Lower lobe of right lung (tissue), 2 donors: ENCODE measurements at regions not wholly inside any gene's neighbourhood (a gene's known extent, or its start where the extent isn't known, plus 50 kb on each side); places are given as distances from the start of the nearest gene placed in this dataset.

Experiments
- ATAC-seq, 2 donors: fragments of 200-7000 bp; cut with Tn5 transposase; one replicate each; pipeline ENCODE4 v1.9.1; 2020 to 2022; ENCODE audit warnings: mild to moderate bottlenecking in 2 of 2, moderate library complexity in 2 of 2
- DNase-seq: peaks from one replicate; pipeline ENCODE4 v3.0.0-alpha.2; 2020
- H3K27ac ChIP-seq: fragments of 200-600 bp; one replicate; pipeline ENCODE4 v1.8.0; 2022
- H3K27me3 ChIP-seq: fragments of 200-600 bp; one replicate; pipeline ENCODE4 v1.8.0; 2022; ENCODE audit warnings: low read depth
- H3K36me3 ChIP-seq: fragments of 200-600 bp; one replicate; pipeline ENCODE4 v1.8.0; 2022; ENCODE audit warnings: mild to moderate bottlenecking
- H3K4me1 ChIP-seq: fragments of 200-600 bp; one replicate; pipeline ENCODE4 v1.8.0; 2022
- H3K4me3 ChIP-seq: fragments of 200-600 bp; one replicate; pipeline ENCODE4 v1.8.0; 2022; ENCODE audit warnings: mild to moderate bottlenecking
- H3K9me3 ChIP-seq: fragments of 200-600 bp; one replicate; pipeline ENCODE4 v1.8.0; 2022
- intact Hi-C: fragments of 100-400 bp; cut with DNase I; formaldehyde crosslinking; loops from one replicate; pipeline ENCODE4 v1.11.0; 2022
- TF ChIP-seq, protein P1 (sequence below): fragments of 200-600 bp; IDR thresholded peaks from one replicate; pipeline ENCODE4 v1.8.0; 2022; ENCODE audit warnings: antibody characterized with exemption, mild to moderate bottlenecking
- donor health status: DM: no; HTN: yes; CAD: no; lungs with severe emphysema.

DNA sequence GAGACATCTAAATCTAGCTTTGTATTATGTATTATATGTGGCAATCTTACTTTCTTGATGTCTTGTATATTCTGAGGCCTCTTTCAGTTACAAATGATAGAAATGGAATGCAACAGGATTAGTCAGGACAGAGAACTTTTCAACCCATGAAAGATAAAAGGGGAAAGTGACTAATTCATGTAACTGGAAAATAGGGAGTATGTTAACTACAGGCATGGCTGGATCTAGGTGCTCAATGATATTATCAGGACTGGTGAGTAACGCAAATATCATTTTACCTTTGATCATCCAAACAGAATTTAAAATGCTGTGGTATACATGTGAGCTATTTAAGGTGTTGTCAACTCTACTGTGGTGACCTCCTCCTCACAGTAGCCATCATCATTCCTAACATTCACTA, 215.7 kb upstream of the GLRA1 start:
- H3K9me3 ChIP-seq: no peaks in the 10 kb centered on the region
- no peaks in the 10 kb centered on the region for H3K27me3 ChIP-seq
- TF ChIP-seq, protein P1, sequence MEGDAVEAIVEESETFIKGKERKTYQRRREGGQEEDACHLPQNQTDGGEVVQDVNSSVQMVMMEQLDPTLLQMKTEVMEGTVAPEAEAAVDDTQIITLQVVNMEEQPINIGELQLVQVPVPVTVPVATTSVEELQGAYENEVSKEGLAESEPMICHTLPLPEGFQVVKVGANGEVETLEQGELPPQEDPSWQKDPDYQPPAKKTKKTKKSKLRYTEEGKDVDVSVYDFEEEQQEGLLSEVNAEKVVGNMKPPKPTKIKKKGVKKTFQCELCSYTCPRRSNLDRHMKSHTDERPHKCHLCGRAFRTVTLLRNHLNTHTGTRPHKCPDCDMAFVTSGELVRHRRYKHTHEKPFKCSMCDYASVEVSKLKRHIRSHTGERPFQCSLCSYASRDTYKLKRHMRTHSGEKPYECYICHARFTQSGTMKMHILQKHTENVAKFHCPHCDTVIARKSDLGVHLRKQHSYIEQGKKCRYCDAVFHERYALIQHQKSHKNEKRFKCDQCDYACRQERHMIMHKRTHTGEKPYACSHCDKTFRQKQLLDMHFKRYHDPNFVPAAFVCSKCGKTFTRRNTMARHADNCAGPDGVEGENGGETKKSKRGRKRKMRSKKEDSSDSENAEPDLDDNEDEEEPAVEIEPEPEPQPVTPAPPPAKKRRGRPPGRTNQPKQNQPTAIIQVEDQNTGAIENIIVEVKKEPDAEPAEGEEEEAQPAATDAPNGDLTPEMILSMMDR: no peak
- DNase-seq (no peak), ATAC-seq (no peak)
- intact Hi-C loops: loop anchor here (10.0 kb wide), 1 partner anchor 316 kb away; no protein-coding TSS in a partner anchor
- H3K36me3 ChIP-seq: no peaks in the 10 kb centered on the region
- no peaks in the 10 kb centered on the region for H3K4me1 ChIP-seq
- no peak overlapping the region for H3K4me3 ChIP-seq
- no peak overlapping the region for H3K27ac ChIP-seq

DNA sequence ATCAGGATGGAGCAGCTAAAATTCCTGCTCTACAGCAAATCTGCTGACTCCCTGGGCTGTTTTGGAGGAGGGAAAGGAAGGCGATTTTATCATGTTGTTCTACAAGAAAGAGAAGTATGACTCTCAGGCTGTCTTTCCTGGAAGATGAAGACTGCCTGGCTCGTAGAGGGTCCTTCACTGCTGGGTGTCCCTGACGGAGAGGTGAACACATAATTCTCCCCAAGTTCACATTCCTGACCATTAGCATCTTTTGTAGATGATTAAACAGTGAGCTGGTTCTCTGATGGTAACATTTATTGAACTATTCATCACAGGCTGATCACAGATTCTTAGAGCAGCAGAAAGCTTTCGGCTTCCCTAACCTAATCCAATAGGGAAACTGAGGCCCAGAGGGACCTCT, 212.4 kb upstream of the GLRA1 start:
- Histone ChIP-seq H3K4me1 (no peaks in the 10 kb centered on the region), H3K4me3 (no peak overlapping the region), H3K9me3 (no peaks in the 10 kb centered on the region), H3K27me3 (no peaks in the 10 kb centered on the region), H3K36me3 (no peaks in the 10 kb centered on the region), H3K27ac (no peak overlapping the region)
- DNase-seq: no peak
- intact Hi-C loops: no loop called here
- ATAC-seq: no peak
- TF ChIP-seq, protein P1: no peak

DNA sequence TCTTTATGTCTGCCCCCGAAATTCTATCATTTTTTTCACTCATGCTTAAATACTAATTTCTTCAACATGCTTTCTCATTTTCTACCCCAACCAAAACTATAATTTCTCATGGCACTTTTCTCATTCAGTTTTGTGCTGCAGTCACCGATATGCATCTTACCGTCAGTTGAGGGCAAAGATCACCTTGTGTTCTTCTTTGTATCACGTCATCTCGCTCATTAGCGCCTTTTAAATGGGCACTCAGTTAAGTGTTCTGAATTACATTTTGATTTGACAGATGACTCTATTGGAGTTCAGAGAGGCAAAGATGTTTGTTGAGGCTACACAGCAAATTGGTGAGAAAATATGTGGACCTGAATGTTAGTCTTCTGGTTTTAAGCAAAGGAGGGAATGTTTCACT, 211.7 kb upstream of the GLRA1 start:
- H3K27ac ChIP-seq: no peak overlapping the region
- intact Hi-C loops: no loop called here
- TF ChIP-seq, protein P1: no peak
- DNase-seq: no peak
- no peak for ATAC-seq
- no peaks in the 10 kb centered on the region for H3K27me3 ChIP-seq
- H3K9me3 ChIP-seq: no peaks in the 10 kb centered on the region
- H3K4me1 ChIP-seq: no peaks in the 10 kb centered on the region
- H3K4me3 ChIP-seq: no peak overlapping the region
- no peaks in the 10 kb centered on the region for H3K36me3 ChIP-seq

DNA sequence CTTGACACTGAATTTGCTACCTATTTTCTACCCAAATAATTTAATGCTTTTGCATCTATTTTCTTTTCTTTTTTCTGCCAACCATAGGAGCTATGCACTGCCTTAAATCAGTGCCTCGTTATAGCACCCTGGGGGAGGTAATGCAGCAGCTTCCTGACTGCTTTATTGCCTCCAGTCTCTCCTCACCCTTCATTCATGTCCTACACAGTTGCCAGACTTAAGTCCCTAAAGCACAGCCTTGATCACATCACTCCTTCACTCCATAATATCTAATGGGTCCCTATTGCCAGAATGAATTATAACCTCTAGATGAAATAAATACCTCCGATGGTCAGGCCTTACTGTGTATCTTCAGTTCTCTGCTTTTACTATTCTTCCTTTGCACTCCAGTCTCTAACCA, 211.2 kb upstream of the GLRA1 start:
- DNase-seq (no peak), ATAC-seq (no peak)
- no peaks in the 10 kb centered on the region for H3K4me1 ChIP-seq
- intact Hi-C loops: no loop called here
- H3K4me3 ChIP-seq: no peak overlapping the region
- no peaks in the 10 kb centered on the region for H3K36me3 ChIP-seq
- H3K27me3 ChIP-seq: no peaks in the 10 kb centered on the region
- no peaks in the 10 kb centered on the region for H3K9me3 ChIP-seq
- TF ChIP-seq, protein P1: no peak
- no peak overlapping the region for H3K27ac ChIP-seq

DNA sequence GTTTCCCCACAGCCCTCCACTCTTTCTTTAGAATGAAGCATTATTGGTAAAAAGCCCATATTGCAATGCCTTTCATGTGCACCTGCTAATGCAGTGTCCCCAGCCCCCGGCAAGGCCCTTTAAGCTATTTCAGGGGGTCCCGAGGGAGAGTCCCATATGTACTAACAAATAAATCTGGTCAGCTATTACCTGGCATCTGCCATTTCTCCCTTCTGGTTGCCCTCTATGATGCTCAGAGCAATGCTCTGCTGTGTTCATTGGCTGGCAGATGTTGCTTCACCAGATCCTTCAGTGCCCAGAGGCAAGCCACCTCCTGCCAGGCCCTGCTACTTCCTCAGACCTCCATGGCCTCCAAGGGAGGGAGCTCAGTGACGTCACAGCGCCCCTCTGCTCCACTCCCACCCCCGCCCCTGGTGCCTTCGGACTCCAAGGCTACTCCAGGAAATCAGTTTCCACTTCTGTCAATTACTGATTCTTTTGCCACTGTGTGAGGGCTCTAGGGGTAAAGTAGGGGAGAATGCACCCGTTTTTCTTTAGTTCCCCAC, 201.1 kb upstream of the GLRA1 start:
- no peaks in the 10 kb centered on the region for H3K27me3 ChIP-seq
- no peak for ATAC-seq
- no peak overlapping the region for H3K27ac ChIP-seq
- no peaks in the 10 kb centered on the region for H3K9me3 ChIP-seq
- no peak overlapping the region for H3K4me3 ChIP-seq
- no peaks in the 10 kb centered on the region for H3K4me1 ChIP-seq
- no peak for DNase-seq
- H3K36me3 ChIP-seq: no peaks in the 10 kb centered on the region
- intact Hi-C loops: no loop called here
- TF ChIP-seq, protein P1: no peak
